Left lung (tissue), 4 donors: ENCODE measurements at regions not wholly inside any gene's neighbourhood (a gene's known extent, or its start where the extent isn't known, plus 50 kb on each side); places are given as distances from the start of the nearest gene placed in this dataset.

Experiments
- ATAC-seq: fragments of 200-7000 bp; cut with Tn5 transposase; one replicate; pipeline ENCODE4 v1.9.1; 2020; ENCODE audit warnings: moderate library complexity
- DNase-seq, 4 donors: peaks; one replicate each; pipeline ENCODE4 v3.0.0-alpha.2; 2013 to 2020
- H3K27ac ChIP-seq, 2 donors: fragments of 200-600 bp; sonication (generic) in 1 of 2; one replicate each; pipeline versions ENCODE4 v1.5.0 to v1.8.0; 2020 to 2021
- H3K27me3 ChIP-seq, 2 donors: fragments of 200-600 bp; sonication (generic) in 1 of 2; one replicate each; pipeline versions ENCODE4 v1.5.0 to v1.8.0; 2020 to 2021
- H3K36me3 ChIP-seq, 2 donors: fragments of 200-600 bp; sonication (generic) in 1 of 2; one replicate each; pipeline versions ENCODE4 v1.5.0 to v1.8.0; 2020 to 2021
- H3K4me1 ChIP-seq, 2 donors: fragments of 200-600 bp; one replicate each; pipeline ENCODE4 v1.8.0; 2021
- H3K4me3 ChIP-seq, 2 donors: fragments of 200-600 bp; sonication (generic) in 1 of 2; one replicate each; pipeline versions ENCODE4 v1.5.0 to v1.8.0; 2020 to 2021; ENCODE audit warnings: mild to moderate bottlenecking in 1 of 2
- H3K9me3 ChIP-seq, 2 donors: fragments of 200-600 bp; sonication (generic) in 1 of 2; one replicate each; pipeline versions ENCODE4 v1.5.0 to v1.8.0; 2020 to 2021
- intact Hi-C, 2 donors: fragments of 100-400 bp; cut with DNase I; formaldehyde crosslinking; loops; one replicate each; pipeline versions ENCODE4 v1.11.2 to v1.14.2; 2022
- TF ChIP-seq, protein P1 (sequence below), 2 donors: fragments of 200-600 bp; sonication (generic) in 1 of 2; IDR thresholded peaks; one replicate each; pipeline versions ENCODE4 v1.5.0 to v1.8.0; 2021; ENCODE audit warnings: antibody characterized with exemption in 2 of 2
- donor health status: DM: no; HTN: yes; CAD: no.
- donor health status: DM: no; HTN: no; CAD: no.

DNA sequence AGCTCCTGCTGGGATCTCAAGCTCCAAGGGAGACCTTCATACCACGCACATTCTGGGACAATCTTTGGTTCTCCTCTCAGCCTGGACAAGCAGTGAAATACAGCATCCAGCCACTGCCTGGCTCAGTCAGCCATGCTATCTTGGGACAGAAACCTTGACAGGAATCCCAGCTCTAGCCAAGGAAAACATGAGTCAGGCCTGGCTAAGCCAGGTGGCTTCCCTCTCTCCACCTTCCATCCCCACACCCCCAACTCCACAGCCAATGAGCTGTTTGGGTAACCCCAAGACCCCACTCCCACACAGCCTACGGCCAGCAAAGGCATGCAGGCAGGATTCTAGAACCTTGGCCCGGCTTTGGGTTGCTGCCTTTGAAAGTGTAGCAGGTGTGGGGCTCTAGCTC, 64.9 kb downstream of the MCFD2 start:
- Histone ChIP-seq H3K4me1 (peaks cover 48 to 61% of the 10 kb centered on the region in 2 donors), H3K9me3 (no peaks in the 10 kb centered on the region), H3K27ac (peak overlapping the region; percentile 30 to 90), H3K27me3 (no peaks in the 10 kb centered on the region), H3K36me3 (no peaks in the 10 kb centered on the region), H3K4me3 (no peak overlapping the region)
- peak; percentile 3 for ATAC-seq
- no peak for DNase-seq
- intact Hi-C loops, result no loop called here
- TF ChIP-seq, protein P1, sequence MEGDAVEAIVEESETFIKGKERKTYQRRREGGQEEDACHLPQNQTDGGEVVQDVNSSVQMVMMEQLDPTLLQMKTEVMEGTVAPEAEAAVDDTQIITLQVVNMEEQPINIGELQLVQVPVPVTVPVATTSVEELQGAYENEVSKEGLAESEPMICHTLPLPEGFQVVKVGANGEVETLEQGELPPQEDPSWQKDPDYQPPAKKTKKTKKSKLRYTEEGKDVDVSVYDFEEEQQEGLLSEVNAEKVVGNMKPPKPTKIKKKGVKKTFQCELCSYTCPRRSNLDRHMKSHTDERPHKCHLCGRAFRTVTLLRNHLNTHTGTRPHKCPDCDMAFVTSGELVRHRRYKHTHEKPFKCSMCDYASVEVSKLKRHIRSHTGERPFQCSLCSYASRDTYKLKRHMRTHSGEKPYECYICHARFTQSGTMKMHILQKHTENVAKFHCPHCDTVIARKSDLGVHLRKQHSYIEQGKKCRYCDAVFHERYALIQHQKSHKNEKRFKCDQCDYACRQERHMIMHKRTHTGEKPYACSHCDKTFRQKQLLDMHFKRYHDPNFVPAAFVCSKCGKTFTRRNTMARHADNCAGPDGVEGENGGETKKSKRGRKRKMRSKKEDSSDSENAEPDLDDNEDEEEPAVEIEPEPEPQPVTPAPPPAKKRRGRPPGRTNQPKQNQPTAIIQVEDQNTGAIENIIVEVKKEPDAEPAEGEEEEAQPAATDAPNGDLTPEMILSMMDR (IDR thresholded peaks at IDR 0.05), result no peak

DNA sequence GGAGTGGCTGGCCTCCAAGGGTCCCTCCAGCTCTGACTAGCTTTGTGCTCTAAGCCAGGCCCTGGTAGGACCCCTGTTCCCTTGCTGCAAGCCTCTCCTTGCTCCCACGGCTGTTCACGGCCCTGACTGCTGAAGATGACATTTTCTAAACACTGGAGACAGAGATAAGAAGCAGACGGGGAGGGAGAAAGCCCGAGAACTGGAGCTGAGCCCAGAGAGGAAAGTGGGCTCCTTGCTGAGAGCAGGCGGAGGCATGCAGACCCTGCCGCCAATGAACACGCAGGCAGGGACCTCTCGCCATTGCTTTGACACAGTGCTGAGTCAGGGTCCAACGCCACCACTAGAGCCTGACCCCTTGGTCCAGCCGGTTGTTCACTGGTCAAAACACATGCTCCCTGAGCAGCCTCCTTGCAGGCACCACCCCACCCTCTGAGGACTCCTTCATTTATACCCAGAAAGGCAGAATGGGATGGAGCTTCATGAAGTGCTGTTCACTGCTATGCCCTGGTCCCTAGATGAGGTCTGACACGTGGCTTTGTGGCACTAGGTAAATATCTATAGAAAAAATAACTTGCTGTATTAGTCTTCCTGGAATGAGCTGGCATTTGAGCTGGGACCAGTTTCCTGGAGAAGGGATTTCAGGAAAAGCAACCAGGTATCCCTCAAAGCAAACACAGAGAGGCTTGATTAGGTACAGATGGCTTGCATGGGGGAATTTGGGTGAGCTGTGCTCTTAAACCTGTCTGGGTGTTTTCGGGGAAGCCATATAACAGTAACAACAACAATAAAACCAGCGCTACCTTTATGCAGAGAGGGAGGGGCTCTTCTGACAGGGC, 65.7 kb downstream of the MCFD2 start:
- TF ChIP-seq, protein P1 (IDR thresholded peaks at IDR 0.05), result no peak
- intact Hi-C loops, result no loop called here
- ATAC-seq (peak; percentile 40), DNase-seq (peak in 3 of 4 donors; percentile 66 to 84 (median 67))
- no peak overlapping the region for H3K4me3 ChIP-seq
- no peaks in the 10 kb centered on the region for H3K36me3 ChIP-seq
- H3K27me3 ChIP-seq, result no peaks in the 10 kb centered on the region
- H3K4me1 ChIP-seq, result peaks cover 48 to 67% of the 10 kb centered on the region in 2 donors
- H3K9me3 ChIP-seq, result no peaks in the 10 kb centered on the region
- H3K27ac ChIP-seq, result peak overlapping the region; percentile 30 to 90

DNA sequence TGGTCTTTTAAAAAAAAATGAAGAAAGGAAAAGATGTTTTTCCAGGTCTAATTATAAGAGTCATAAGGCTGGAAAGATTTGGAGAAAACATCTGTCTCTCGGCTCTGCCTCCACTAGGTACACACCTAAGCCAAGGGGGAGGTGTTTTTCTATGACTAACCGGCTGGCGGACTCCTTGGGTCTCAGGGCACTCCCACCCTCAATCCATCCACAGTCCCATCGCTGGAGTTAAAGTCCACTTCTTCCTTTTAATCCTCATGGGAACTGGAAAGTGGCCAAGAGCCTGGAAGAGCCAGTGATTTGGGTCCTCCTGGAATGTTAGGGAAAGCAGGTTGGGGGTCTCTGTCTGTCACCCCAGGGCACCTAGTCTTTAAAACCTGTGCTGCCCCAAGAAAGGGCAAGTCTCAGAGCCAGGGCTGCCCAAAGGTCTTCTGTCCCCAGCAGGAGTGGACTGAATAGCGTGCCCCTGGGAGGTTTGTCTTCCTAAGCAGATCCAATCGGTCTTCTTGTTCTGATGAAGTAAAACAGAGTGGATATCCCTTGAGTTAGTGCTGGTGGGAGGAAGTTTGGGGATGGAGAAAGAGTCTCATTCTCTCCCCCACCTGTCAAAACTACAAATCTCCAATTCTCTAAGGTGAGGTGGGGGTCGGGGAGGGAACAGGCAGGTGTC, 66.4 kb downstream of the MCFD2 start:
- no peaks in the 10 kb centered on the region for H3K9me3 ChIP-seq
- H3K27me3 ChIP-seq, result no peaks in the 10 kb centered on the region
- intact Hi-C loops, result no loop called here
- no peak overlapping the region for H3K4me3 ChIP-seq
- no peak for DNase-seq
- H3K36me3 ChIP-seq, result no peaks in the 10 kb centered on the region
- H3K4me1 ChIP-seq, result peaks cover 42 to 62% of the 10 kb centered on the region in 2 donors
- no peak for ATAC-seq
- TF ChIP-seq, protein P1 (IDR thresholded peaks at IDR 0.05), result no peak
- H3K27ac ChIP-seq, result peak overlapping the region; percentile 30 to 90

DNA sequence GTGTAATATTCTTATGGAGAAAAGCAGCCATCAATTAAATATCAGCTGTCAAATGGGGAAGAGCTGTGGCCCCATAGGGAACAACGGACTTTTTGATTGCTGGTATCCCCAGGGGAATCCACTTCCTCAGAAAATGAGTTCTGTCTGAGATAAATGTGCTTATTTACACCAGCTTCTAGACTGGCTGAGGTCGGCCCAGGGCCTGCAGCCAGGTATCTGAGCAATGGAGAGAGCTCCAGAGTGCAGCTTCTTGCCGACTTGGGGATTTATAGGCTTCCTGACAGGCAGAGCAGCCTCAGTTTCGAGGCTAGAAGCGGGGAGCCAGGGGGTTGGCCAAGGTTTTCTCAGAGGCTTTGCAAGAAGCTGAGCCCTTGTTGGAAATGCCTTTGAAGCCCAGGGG, 67.2 kb downstream of the MCFD2 start:
- no peaks in the 10 kb centered on the region for H3K27me3 ChIP-seq
- ATAC-seq, result no peak
- TF ChIP-seq, protein P1 (IDR thresholded peaks at IDR 0.05), result no peak
- DNase-seq, result no peak
- no peaks in the 10 kb centered on the region for H3K9me3 ChIP-seq
- no peaks in the 10 kb centered on the region for H3K36me3 ChIP-seq
- peak overlapping the region; percentile 30 to 90 for H3K27ac ChIP-seq
- intact Hi-C loops, result no loop called here
- H3K4me1 ChIP-seq, result peaks cover 42 to 62% of the 10 kb centered on the region in 2 donors
- no peak overlapping the region for H3K4me3 ChIP-seq

- ATAC-seq (peak; percentile 13), DNase-seq (peak in 1 of 4 donors; percentile 32)
- H3K36me3 ChIP-seq, result no peaks in the 10 kb centered on the region
- H3K4me1 ChIP-seq, result peaks cover 42 to 62% of the 10 kb centered on the region in 2 donors
- peak overlapping the region; percentile 69 to 90 for H3K27ac ChIP-seq
- TF ChIP-seq, protein P1 (IDR thresholded peaks at IDR 0.05), result no peak
- no peaks in the 10 kb centered on the region for H3K9me3 ChIP-seq
- H3K27me3 ChIP-seq, result no peaks in the 10 kb centered on the region
- H3K4me3 ChIP-seq, result no peak overlapping the region
- intact Hi-C loops, result no loop called here
These were observed 67.7 kb downstream of the MCFD2 start for GRCh38 chr2:46847726-46848412.
